Esophagus squamous epithelium (tissue), 4 donors: ENCODE measurements at regions not wholly inside any gene's neighbourhood (a gene's known extent, or its start where the extent isn't known, plus 50 kb on each side); places are given as distances from the start of the nearest gene placed in this dataset.

Source experiments
- CTCF ChIP-seq, 6 experiments: fragments of 450-650 bp in 4 of 6; fragments of 200-600 bp in 2 of 6; sonication (generic) in 2 of 6; IDR thresholded peaks; one replicate each; pipeline ENCODE4 v1.5.1; 2016 to 2019; ENCODE audit warnings: antibody characterized with exemption in 6 of 6, mild to moderate bottlenecking in 4 of 6, moderate library complexity in 4 of 6
- POLR2A ChIP-seq, 4 donors: fragments of 450-650 bp; IDR thresholded peaks; one replicate each; pipeline ENCODE4 v1.6.1; 2017; ENCODE audit warnings: antibody characterized with exemption in 4 of 4, mild to moderate bottlenecking in 4 of 4, moderate library complexity in 3 of 4

- TF ChIP-seq CTCF (IDR thresholded peaks at IDR 0.05) (no peak), POLR2A (IDR thresholded peaks at IDR 0.05) (no peak)
These were observed 88.2 kb downstream of the KCTD12 start for GRCh38 chr13:76798037-76798436.
